ENCODE measurements at regions not wholly inside any gene's neighbourhood (a gene's known extent, or its start where the extent isn't known, plus 50 kb on each side); places are given as distances from the start of the nearest gene placed in this dataset.
"Not testable (repeated sequence)": the region's sequence is repeated elsewhere in the genome, so short reads cannot be mapped to it uniquely, and the experiment has no call there.

GRCh38 chr9:64016845-64017406 is 1268.1 kb downstream of the FOXD4L5 start:
- peak; percentile 68 for DNase-seq (ENCODE audit: low spot score)

DNA sequence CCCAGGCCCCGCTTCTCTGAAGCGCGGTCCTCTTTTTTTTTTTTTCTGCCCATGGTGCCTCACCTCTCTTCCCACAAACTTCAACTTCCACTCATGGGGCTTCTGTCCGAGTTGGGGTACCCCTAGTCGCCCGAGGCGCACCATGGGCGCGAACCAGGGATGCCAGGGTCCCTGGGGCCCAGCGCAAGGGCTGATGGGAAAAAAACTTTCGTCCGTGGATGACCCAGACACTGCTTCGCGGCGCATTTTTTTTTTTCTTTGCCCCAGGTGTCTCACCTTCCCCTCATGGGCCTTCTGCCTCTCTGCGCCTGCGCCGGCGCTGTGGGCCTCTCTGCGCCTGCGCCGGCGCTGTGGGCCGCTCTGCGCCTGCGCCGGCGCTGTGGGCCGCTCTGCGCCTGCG is 1268.8 kb downstream of the FOXD4L5 start:
- peak; percentile 47 for DNase-seq (ENCODE audit: low spot score)

DNA sequence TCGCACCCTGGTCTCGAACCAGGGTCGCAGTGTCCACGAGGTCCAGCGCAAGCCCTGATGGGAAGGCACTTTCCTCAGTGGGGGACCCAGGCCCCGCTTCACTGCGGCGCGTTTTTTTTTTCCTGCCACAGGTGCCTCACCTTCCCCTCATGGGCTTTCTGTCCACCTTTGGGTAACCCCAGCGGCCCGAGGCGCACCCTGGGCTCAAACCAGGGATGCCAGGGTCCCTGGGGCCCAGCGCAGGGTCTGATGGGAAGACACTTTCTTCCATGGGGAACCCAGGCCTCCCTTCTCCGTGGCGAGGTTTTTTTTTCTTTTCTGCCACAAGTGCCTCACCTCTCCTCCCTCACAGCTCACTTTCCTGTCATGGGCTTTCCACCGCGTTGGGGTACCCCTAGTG is 1269.9 kb downstream of the FOXD4L5 start:
- DNase-seq (ENCODE audit: low spot score) = no peak

DNA sequence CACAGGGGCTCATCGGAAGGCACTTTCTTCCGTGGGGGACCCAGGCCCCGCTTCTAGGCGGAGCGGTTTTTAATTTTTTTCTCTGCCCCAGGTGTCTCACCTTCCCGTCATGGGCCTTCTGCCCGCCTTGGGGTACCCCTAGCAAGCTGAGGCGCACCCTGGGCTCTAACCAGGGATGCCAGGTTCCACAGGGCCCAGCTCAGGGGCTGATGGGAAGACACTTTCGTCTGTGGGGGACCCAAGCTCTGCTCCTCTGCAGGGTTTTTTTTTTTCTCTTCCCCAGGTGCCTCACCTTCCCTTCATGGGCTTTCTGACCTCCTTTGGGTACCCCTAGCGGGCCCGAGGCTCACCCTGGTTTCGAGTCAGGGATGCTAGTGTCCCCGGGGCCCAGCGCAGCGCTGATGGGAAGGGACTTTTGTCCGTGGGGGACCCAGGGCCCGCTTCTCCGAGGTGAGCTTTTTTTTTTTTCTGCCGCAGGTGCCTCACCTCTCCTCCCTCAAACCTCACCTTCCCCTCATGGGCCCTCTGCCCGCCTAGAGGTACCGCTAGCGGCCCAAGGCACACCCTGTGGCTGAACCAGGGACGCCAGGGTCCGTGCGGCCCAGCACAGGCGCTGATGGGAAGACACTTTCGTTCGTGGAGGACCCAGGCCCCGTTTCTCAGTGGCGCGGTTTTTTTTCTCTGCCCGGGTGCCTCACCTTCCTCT is 1270.5 kb downstream of the FOXD4L5 start:
- DNase-seq (ENCODE audit: low spot score) = not testable (repeated sequence)

GRCh38 chr9:64013122-64013521 is 1271.9 kb downstream of the FOXD4L5 start:
- DNase-seq (ENCODE audit: low spot score) = not testable (repeated sequence)

- DNase-seq (ENCODE audit: low spot score) = not testable (repeated sequence)
These were observed 1273.0 kb downstream of the FOXD4L5 start for GRCh38 chr9:64012014-64012413.

GRCh38 chr9:63979741-63980140 is 1305.3 kb downstream of the FOXD4L5 start:
- DNase-seq (ENCODE audit: low spot score) = not testable (repeated sequence)

Small RNA genes in the stretch of these regions (small RNA-seq; reads per million reads assigned to genes)
- gene RF00026 = 0 reads per million in 2 experiments
